A673 (cell line): ENCODE measurements at regions not wholly inside any gene's neighbourhood (a gene's known extent, or its start where the extent isn't known, plus 50 kb on each side); places are given as distances from the start of the nearest gene placed in this dataset.

ENCODE experiments used
- CTCF ChIP-seq: fragments of 300-800, 200-600 bp; sonication (generic); conservative IDR thresholded peaks from 2 replicates; pipeline ENCODE4 v1.5.1; 2017; ENCODE audit warnings: low read depth, mild to moderate bottlenecking, antibody characterized with exemption, low read length, moderate library complexity, mixed read lengths
- EZH2 ChIP-seq: fragments of 200-600 bp; sonication (generic); IDR thresholded peaks from 2 replicates; pipeline ENCODE4 v1.6.1; 2017; ENCODE audit warnings: borderline replicate concordance, low read depth, mild to moderate bottlenecking, mixed read lengths, antibody characterized with exemption, low read length; ENCODE audit not compliant: poor library complexity, severe bottlenecking

GRCh38 chr3:64939747-64940450 lies 252.1 kb upstream of the ADAMTS9 start:
- TF ChIP-seq CTCF (no peak), EZH2 (no peak)
